Esophagus (tissue), 2 donors: ENCODE measurements at regions not wholly inside any gene's neighbourhood (a gene's known extent, or its start where the extent isn't known, plus 50 kb on each side); places are given as distances from the start of the nearest gene placed in this dataset.

Experiments used
- H3K27ac ChIP-seq, 2 donors: one replicate each; pipeline ENCODE4 v1.5.1; 2013; ENCODE audit warnings: low read depth in 2 of 2, mild to moderate bottlenecking in 2 of 2, inconsistent platforms in 1 of 2, low read length in 1 of 2, moderate library complexity in 1 of 2
- H3K27me3 ChIP-seq, 2 donors: one replicate each; pipeline ENCODE4 v1.6.1; 2013; ENCODE audit warnings: low read length in 2 of 2, control low read depth in 1 of 2, mild to moderate bottlenecking in 1 of 2; ENCODE audit not compliant: insufficient read depth in 2 of 2, control insufficient read depth in 1 of 2
- H3K36me3 ChIP-seq, 2 donors: one replicate each; pipeline ENCODE4 v1.6.1; 2013; ENCODE audit warnings: low read length in 1 of 2; ENCODE audit not compliant: control insufficient read depth in 2 of 2, insufficient read depth in 2 of 2
- H3K4me1 ChIP-seq, 2 donors: one replicate each; pipeline ENCODE4 v1.6.1; 2013; ENCODE audit warnings: low read length in 1 of 2; ENCODE audit not compliant: control insufficient read depth in 2 of 2, insufficient read depth in 2 of 2
- H3K4me3 ChIP-seq, 2 donors: one replicate each; pipeline ENCODE4 v1.5.1; 2013; ENCODE audit warnings: low read length in 2 of 2, mild to moderate bottlenecking in 2 of 2, low read depth in 1 of 2, moderate library complexity in 1 of 2
- H3K9me3 ChIP-seq, 2 donors: one replicate each; pipeline ENCODE4 v1.6.1; 2013; ENCODE audit warnings: mild to moderate bottlenecking in 2 of 2, low read depth in 1 of 2, low read length in 1 of 2, moderate library complexity in 1 of 2; ENCODE audit not compliant: control insufficient read depth in 2 of 2, insufficient read depth in 1 of 2
- WGBS, 2 donors: extraction: QIAGEN DNeasy Blood & Tissue Kit; methylation state at CpG; one replicate each; pipeline ENCODE4 v1.1.7; 2013; 5-methylcytosine and 5-hydroxymethylcytosine counted together
- donor health status: healthy with polysubstance abuse.
- donor health status: Bipolar disorder and iron deficiency.

DNA sequence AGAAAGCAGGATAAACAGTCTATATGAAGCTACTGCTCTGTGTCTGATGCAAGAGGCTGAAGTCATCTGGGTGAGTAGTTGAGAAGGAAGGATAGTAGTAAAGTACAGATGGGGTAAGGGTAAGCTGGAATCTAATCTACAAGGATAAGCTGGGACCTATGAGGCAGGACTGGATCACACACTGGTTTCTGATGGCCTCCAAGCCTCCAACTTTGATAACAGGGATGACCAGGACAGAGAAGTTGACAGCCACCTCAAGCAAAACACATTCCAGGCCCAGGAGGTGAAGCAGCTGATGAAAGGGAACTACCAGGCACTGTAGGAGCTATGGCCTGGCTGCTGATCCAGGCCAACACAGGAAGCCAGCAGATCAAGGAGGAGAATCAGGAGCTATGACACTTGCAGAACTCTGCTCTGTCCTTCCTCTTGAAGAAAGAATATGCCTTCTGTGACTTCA lies 278.1 kb upstream of the TMEM229A start:
- H3K27ac ChIP-seq, result no peak overlapping the region
- no peaks in the 10 kb centered on the region for H3K36me3 ChIP-seq
- no peak overlapping the region for H3K4me3 ChIP-seq
- no peaks in the 10 kb centered on the region for H3K4me1 ChIP-seq
- H3K27me3 ChIP-seq, result no peaks in the 10 kb centered on the region
- H3K9me3 ChIP-seq, result no peaks in the 10 kb centered on the region

DNA sequence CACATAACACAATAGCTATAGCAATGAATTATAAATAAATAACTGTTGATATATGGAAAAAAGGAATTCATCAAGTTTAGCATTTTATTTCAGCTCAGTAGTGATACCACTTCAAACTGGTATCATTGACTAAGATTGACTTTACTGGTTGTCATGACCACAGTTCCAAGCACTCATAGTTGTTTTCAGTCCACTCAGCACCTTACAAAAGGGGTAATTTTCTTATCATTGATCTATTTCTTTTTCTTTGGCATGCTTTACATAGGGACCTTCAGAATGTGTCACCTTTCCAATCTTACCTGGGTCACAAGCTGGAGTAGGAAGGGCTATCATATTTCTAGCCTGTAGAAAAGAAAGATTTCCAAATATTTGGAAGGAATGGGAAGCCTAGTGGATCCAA lies 275.5 kb upstream of the TMEM229A start:
- Histone ChIP-seq H3K36me3 (no peaks in the 10 kb centered on the region), H3K9me3 (peaks cover under 1 to 1% of the 10 kb centered on the region in 2 donors), H3K27ac (no peak overlapping the region), H3K4me1 (no peaks in the 10 kb centered on the region), H3K4me3 (no peak overlapping the region), H3K27me3 (no peaks in the 10 kb centered on the region)

DNA sequence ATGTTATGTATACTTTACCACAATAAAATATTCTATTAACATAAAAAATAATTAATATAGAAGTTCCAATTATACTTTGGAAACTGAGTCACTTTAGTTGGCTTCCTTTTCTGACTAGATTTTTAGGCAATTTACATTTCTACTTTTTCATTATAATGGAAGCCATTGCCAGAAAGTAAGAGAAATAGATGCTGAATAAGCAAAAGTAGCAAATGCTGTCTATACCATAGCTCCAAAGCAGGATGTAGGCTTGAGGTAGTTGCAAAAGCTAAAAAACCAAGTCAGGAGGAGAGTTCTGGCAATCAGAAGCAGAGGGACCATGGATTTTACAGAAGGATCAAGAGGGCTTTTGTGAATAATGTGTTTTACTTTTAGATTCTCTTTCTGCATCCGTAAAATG lies 262.4 kb upstream of the TMEM229A start:
- no peak overlapping the region for H3K27ac ChIP-seq
- H3K9me3 ChIP-seq, result no peaks in the 10 kb centered on the region
- no peaks in the 10 kb centered on the region for H3K4me1 ChIP-seq
- no peaks in the 10 kb centered on the region for H3K36me3 ChIP-seq
- no peaks in the 10 kb centered on the region for H3K27me3 ChIP-seq
- H3K4me3 ChIP-seq, result no peak overlapping the region
- 93% methylated on average over 1 of the region's 1 CpG for WGBS, 2 donors

DNA sequence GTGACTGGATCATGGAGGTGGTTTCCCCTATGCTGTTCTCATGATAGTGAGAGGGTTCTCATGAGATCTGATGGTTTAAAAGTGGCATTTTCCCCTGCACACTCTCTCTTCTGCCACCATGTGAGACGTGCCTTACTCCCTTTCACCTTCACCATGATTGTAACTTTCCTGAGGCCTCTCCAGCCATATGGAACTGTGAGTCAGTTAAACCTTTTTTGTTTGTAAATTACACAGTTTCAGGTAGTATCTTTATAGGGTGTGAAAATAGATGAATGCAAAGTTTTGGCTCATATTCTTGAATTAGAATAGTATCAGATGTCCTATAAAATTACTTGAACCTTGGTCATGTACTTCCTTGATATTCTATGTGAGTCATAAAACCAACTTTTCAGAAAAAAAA lies 252.1 kb upstream of the TMEM229A start:
- Histone ChIP-seq H3K27me3 (no peaks in the 10 kb centered on the region), H3K9me3 (no peaks in the 10 kb centered on the region)
- WGBS, 2 donors, result 52 to 59% methylated on average over 1 of the region's 1 CpG

DNA sequence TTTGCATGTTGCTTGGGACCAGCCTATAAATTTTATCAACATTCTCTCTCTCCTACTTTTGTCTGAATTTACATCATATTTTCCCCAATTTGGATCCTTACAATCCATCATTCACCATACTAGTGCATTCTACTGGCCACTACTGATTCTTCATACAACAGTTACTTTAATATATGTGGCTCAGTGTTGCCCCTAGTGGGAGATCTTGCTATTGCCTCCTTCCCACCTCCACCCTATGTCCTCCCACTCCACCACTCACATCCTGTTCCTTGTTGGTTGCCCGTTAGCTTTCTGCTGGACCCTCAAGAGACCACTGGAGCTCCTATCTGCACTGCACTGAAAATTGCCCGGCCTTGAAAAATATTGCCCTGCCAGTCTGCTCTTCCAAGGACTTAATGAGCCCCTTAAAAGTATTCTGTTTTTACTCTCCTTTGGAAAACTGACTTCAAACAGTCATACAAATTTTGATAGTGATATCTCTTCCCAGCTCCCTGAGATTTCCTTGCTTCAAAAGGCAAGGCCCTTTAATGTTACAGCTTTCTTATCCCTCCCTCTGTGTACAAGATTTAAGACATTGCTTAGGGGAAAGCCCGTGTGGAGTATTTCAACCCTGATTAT lies 243.2 kb upstream of the TMEM229A start:
- no peak overlapping the region for H3K27ac ChIP-seq
- 69 to 72% methylated on average over 3 of the region's 3 CpGs for WGBS, 2 donors
- H3K4me3 ChIP-seq, result no peak overlapping the region
- no peaks in the 10 kb centered on the region for H3K9me3 ChIP-seq
- no peaks in the 10 kb centered on the region for H3K4me1 ChIP-seq
- H3K36me3 ChIP-seq, result no peaks in the 10 kb centered on the region
- H3K27me3 ChIP-seq, result no peaks in the 10 kb centered on the region

More for the DNA sequence above, 252.1 kb upstream of the TMEM229A start:
- Histone ChIP-seq H3K36me3 (no peaks in the 10 kb centered on the region), H3K4me3 (no peak overlapping the region), H3K4me1 (no peaks in the 10 kb centered on the region), H3K27ac (no peak overlapping the region)

DNA sequence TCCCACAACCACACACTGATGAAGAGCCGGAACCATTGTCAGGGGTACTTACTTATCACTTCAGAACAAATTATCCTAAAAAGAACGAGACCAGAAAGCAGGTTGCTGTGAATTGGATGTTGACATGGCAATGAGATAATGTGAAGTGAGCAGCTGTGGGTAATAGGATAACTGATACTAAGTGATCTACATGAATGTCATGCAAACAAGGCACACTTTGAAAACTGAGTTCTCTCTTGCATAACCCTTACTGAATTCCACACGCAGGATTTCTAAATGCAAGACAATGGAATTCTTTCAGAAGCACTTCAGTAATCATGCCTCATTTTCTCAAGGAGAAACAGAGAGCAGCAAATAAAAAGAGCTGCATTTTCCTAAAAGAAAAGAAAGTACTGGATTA lies 242.5 kb upstream of the TMEM229A start:
- no peaks in the 10 kb centered on the region for H3K27me3 ChIP-seq
- H3K4me1 ChIP-seq, result no peaks in the 10 kb centered on the region
- WGBS, 2 donors, result 40 to 44% methylated on average over 3 of the region's 3 CpGs
- no peaks in the 10 kb centered on the region for H3K9me3 ChIP-seq
- H3K27ac ChIP-seq, result no peak overlapping the region
- no peak overlapping the region for H3K4me3 ChIP-seq
- no peaks in the 10 kb centered on the region for H3K36me3 ChIP-seq

DNA sequence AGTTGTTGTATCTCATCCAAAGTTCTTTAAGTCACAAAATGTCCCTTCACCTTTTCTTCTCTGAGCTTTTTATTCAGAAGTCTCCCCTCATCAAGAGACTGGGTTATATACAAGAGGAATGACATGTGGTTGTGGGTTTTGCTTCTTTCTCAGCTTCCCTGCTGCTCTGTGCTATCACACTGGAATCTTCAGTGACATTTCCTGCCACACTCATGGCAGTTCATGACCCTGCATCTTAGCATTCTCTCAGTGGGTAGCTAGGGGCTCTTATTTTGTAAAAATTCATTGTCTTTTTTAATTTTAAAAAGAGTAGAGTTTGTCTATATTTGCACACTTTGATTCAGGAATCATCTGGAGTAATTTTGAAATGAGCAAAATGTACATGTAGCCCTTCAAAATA lies 236.9 kb upstream of the TMEM229A start:
- Histone ChIP-seq H3K4me1 (no peaks in the 10 kb centered on the region), H3K36me3 (no peaks in the 10 kb centered on the region), H3K27me3 (no peaks in the 10 kb centered on the region), H3K4me3 (no peak overlapping the region), H3K27ac (no peak overlapping the region), H3K9me3 (no peaks in the 10 kb centered on the region)

DNA sequence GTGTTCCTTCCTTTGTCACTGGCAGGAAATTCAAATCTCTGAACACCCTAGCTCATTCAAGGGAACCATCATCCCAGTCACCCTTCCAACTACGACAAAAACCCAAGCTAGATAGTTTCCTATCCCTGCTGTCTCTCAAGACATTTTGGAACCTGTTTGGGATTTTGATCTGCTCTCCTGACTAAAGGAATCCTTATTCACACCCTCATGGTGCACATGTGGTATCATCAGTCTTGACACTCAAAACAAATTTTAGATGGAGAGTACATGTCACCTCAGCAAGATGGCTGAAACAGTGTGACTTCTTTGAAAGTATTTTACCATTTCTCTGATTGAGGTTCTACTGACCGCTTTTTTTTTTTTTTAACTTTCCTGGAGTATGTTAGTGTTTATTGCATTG lies 234.3 kb upstream of the TMEM229A start:
- Histone ChIP-seq H3K4me1 (no peaks in the 10 kb centered on the region), H3K4me3 (no peak overlapping the region), H3K36me3 (no peaks in the 10 kb centered on the region), H3K9me3 (no peaks in the 10 kb centered on the region), H3K27ac (no peak overlapping the region), H3K27me3 (no peaks in the 10 kb centered on the region)
- 86 to 88% methylated on average over 2 of the region's 2 CpGs for WGBS, 2 donors

DNA sequence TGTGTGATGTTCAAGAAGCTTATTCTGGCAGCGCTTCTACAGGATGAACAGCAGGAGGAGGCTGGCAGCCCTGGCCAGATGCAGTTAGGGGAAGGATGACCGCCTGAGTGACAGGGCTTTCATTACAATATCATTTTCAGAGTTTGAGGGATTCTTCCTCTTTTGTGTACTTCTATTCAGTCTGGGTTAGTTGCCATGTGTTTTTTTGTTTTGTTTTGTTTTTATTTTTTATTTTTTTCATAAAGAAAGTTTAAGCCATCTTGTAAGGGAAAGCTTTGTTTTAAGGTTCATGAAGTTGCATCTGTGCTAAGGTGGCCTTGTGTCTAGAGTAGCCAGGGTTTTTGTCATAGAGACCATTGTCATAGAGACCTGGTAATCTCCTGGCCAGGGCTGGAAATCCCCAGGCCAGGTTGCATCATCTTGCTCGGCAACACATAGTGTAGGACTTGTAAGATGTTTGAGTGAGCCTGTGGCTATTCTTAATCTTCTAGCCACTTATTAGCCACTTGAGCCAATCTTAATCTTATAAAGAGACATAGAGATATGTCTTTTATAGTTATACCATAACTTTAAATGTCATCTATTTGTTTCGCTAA lies 230.5 kb upstream of the TMEM229A start:
- WGBS, 2 donors, result 75 to 82% methylated on average over 4 of the region's 4 CpGs
- no peaks in the 10 kb centered on the region for H3K4me1 ChIP-seq
- H3K36me3 ChIP-seq, result no peaks in the 10 kb centered on the region
- no peaks in the 10 kb centered on the region for H3K27me3 ChIP-seq
- H3K9me3 ChIP-seq, result no peaks in the 10 kb centered on the region
- H3K4me3 ChIP-seq, result no peak overlapping the region
- no peak overlapping the region for H3K27ac ChIP-seq

DNA sequence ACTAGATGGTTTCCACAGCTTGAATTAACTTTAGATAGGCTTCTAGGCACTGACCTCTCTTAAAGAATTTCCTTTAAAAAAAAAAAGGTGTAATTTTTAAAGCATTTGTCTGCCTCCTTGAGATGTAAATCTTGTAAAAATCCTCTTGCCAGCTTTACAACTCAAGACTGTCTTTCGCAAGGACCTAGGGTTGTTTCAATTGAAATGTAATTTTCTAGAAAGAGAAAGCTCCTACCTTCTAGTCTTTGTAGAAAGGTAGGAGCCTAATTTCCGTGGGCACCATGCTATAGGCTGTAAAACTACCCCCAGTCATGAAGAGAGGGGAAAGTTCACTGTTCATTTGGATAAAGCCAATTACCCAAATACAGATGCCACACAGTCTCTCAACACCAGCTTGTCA lies 228.8 kb upstream of the TMEM229A start:
- WGBS, 2 donors, result 53 to 57% methylated on average over 2 of the region's 2 CpGs
- H3K27me3 ChIP-seq, result no peaks in the 10 kb centered on the region
- H3K9me3 ChIP-seq, result no peaks in the 10 kb centered on the region
- H3K4me1 ChIP-seq, result no peaks in the 10 kb centered on the region
- H3K27ac ChIP-seq, result no peak overlapping the region
- no peak overlapping the region for H3K4me3 ChIP-seq
- no peaks in the 10 kb centered on the region for H3K36me3 ChIP-seq
